ENCODE measurements at regions not wholly inside any gene's neighbourhood (a gene's known extent, or its start where the extent isn't known, plus 50 kb on each side); places are given as distances from the start of the nearest gene placed in this dataset.
"Not testable (repeated sequence)": the region's sequence is repeated elsewhere in the genome, so short reads cannot be mapped to it uniquely, and the experiment has no call there.

DNA sequence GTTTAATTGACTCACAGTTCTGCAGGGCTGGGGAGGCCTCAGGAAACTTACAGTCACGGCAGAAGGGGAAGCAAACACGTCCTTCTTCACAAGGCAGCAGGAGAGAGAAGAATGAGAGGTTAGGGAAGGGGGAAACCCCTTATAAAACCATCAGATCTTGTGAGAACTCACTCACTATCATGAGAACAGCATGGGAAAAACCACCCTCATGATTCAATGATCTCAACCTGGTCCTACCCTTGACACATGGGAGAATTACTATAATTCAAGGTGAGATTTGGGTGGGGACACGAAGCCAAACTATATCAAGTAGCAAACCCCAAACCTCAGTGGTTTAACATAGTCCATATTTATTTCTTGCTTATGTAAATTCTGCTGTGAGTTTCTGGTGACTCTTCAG, 252.0 kb upstream of the USP25 start:
- not testable (repeated sequence) for DNase-seq (ENCODE audit: low spot score)

DNA sequence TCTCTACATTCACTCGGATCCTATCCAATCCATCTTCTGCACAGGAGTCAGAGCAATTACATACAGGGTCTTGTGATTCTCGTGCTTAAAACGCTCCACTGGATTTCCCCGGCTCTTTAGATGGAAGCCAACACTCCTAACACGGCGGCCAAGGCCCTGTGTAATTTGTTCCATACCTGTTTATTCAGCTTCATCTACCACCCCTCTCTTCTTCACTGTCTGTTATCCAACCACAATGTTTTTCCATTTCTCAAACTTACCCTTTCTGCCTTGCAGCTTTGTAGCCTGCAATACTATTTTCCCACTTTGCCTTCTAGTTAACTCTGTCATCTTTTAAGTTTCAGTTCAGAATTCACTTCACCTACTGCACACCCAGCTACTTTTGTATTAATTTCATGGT, 249.6 kb upstream of the USP25 start:
- no peak for DNase-seq (ENCODE audit: low spot score)

DNA sequence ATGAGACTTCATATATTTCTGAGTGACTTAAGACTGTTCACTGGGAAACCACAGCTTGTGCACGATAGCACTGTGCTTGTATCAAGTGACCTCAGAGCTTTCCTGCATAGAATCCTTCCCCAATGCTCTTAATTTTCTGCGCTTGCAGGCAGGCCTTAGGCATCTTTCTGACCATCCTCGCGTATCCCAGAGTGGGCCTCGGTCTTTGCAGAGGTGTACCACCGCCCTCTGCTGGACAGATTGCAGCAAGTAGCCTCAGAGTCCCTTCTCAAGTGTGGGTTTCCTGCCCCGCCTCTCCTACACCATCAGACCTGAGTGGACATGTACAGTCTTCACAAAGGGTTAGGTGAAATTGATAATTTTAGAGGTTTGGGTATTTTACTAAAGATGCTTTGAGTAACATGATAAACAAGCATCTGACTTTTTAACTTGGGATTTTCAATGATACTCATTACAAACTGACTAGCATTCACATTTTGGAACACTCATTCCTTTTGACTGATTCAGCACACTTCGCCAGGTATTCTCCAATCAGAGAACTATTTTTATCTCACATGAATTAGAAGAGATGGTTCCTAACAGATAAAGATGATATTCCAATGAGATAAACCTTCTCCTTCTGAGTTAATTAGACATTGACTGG, 246.5 kb upstream of the USP25 start:
- peak; percentile 46 for DNase-seq (ENCODE audit: low spot score)

DNA sequence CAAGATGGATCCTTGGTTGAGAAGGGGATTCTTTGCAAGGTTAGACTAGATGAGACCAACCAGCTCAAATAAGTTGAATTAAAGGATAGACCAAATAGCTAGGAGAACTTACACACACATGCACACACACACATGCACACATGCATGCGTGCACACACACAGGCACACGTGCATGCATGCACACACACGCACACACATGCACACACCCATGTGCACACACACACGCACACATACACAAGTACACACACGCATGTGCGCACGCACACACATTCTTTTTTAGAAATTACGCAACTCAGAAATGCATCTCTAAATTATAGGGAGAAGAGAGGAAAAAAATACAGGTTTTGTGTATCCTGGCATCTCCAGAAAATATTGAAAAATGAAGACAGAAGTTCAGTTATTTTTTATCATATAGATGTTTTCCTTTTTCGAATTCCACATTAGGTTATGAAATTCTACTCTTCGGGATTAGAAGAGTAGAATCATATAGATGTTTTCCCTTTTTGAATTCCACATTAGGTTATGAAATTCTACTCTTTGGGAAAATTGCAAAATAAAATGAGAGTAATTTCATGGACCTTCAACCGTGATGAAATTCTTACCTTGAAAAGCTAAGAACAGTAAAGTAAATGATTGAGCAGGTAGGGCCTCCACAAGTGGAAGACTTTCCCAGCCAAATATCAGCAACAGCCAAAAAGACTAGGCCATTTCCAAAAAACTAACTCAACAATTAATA, 243.2 kb upstream of the USP25 start:
- no peak for DNase-seq (ENCODE audit: low spot score)

GRCh38 chr21:15487196-15487550, 242.6 kb upstream of the USP25 start:
- DNase-seq (ENCODE audit: low spot score): no peak

DNA sequence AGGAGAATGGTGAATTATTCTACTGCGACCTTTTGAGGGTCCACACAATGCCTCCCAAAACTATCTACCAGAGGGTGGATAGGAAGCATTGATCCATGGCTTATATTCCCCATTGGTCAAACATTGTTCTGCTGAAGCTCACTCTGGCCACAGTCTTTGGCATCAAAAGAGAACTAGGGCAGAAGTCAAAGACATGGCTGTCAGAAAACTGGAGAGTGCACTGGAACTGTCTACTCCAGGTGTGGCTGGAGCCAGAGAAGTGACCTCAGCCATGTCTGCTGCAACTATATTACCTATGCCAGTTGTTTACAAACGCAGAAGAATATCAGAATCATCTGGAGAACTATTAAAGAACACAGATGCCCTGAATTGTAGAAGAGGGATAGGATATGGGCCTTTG, 238.7 kb upstream of the USP25 start:
- DNase-seq (ENCODE audit: low spot score): no peak

DNA sequence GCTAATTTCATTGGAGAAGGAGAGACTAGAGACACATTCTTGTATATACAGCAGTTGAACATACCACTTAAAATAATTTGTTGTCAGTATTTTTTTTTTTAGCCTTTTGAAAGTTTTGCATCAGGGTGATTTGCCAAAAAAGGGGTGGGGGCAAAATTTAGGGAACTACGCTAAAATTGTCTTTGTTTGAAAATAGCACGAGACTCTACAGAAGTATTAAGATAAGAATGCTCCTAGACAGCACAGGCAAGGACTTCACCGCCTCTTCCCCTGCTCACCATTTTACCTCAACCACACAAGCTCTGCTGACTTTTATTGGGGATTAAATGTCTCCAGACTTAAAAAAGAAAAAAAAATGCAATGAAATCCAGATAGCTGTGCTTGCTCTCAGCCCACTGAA, 236.1 kb upstream of the USP25 start:
- no peak for DNase-seq (ENCODE audit: low spot score)

DNA sequence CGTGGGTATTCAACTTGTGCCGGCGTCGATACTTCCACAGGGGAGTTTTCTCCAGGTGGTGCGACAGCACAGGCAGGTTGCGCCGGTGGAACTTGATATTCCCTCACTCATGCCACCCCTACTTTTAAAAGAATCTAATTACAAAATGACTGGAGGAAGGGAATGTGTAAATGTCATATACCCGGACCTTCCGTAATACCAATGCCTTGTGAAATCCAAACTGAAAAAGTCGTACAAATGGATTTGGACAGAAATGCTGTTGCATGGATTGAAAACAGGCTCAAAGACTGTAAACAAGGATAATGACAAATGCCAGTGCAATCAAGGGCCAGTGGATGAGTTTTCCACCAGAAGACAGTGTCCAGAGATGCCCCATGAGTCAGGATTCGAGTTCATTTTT, 235.3 kb upstream of the USP25 start:
- no peak for DNase-seq (ENCODE audit: low spot score)

GRCh38 chr21:15495965-15496364, 233.8 kb upstream of the USP25 start:
- DNase-seq (ENCODE audit: low spot score): no peak

- DNase-seq (ENCODE audit: low spot score): no peak
Measured at GRCh38 chr21:15496911-15497310, 232.9 kb upstream of the USP25 start.

GRCh38 chr21:15498455-15498854, 231.3 kb upstream of the USP25 start:
- no peak for DNase-seq (ENCODE audit: low spot score)

DNA sequence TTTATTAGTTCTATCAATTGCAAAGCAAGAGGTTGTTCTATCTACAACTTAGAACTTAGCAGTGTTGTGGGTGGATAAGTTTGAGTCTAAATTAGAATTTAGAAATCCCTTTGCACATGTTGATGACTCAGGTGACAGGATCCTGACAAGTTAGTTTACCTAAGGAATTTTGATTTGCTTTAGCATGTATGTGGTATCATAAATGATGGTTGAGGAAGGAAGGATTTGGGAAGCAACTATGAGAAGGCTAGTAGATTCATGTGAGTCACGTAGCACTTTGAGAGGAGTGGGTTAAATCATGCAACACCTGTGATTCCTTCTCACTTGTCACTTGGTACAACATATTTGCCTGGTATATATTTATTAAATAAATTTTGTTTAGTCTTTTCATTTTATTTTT, 223.7 kb upstream of the USP25 start:
- no peak for DNase-seq (ENCODE audit: low spot score)

DNA sequence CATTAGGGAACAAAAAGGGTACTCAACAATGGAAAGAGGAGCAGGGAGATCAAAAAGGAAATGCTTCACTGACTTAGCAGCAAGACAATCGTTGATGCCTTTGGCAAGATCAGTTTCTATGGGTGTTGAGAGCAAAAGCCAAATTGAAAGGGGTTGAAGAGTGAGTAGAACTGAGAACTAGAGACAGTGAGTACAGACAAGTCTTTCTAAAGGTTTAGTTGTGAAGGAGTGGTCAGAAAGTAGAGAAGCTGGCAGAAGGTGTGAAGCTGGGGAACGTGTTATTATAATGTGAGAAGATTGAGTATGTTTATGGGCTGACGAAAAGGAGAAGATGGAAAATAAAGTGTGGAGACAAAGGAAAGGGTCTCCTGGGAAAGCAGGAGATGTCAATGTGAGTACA, 221.2 kb upstream of the USP25 start:
- DNase-seq (ENCODE audit: low spot score): no peak

DNA sequence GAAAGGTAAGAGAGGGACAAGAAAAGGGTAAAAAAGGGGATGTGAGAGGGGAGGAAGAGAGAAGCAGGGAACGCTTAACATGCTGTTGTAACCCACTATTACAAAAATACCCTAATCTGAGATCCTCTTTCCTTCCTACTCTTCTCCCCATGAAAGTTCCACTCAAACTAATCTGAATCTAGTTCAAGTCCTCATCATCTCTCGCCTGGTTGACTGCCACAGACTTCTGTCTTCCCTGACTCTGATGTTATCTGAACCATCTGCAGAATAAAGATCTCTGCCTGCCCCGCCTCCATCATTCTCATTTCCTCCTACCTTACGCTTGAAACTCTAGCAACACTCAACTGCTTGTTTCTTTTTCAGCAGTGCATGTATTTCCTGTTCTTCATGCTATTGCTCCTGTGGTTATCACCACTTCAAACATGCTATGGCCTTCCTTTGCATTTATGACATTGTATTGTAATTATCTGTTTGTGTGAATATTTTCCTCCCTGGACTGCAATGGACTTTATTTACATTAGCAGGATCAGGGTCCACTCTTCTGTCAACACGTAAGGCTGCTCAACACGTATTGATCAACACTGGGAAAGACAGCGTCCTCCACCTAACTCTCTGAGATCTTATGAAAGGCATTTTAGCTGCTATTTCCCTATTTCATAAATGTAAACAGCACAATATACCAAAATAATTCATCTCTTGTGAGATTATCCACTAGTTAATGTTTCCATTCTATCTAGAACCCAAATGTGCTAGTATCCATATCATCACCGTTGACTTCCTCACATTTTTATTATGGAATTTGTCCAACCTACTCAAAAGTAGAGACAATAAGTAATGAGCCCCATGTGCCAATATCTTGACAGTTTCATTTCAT, 215.5 kb upstream of the USP25 start:
- peak; percentile 39 for DNase-seq (ENCODE audit: low spot score)

GRCh38 chr21:15515908-15516307, 213.9 kb upstream of the USP25 start:
- no peak for DNase-seq (ENCODE audit: low spot score)

- DNase-seq (ENCODE audit: low spot score): no peak
Measured at GRCh38 chr21:15517394-15517793, 212.4 kb upstream of the USP25 start.

GRCh38 chr21:15520811-15521643, 208.8 kb upstream of the USP25 start:
- DNase-seq (ENCODE audit: low spot score): no peak

- DNase-seq (ENCODE audit: low spot score): no peak
Measured at GRCh38 chr21:15521644-15522001, 208.2 kb upstream of the USP25 start.

DNA sequence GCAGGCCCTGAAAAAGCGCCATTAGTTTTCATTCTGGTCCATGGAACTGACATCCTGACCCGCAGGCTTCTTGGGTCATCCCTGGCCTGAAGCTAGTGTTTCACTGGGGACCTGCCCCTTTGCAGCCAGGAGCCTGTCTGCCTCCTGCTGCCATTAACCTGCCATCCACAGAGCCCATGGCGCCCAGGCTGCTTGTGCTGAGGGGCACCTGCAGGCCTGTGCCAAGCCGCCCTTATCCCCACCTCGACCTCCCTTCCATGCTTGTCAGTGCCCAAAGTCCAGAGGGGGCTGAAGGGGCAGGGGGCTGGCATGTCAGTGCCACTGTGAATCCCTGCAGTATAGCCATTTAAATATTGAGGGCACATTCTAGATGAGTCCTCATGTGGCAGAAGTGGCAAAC, 207.6 kb upstream of the USP25 start:
- no peak for DNase-seq (ENCODE audit: low spot score)

- no peak for DNase-seq (ENCODE audit: low spot score)
Measured at GRCh38 chr21:15524855-15525254, 204.9 kb upstream of the USP25 start.

DNA sequence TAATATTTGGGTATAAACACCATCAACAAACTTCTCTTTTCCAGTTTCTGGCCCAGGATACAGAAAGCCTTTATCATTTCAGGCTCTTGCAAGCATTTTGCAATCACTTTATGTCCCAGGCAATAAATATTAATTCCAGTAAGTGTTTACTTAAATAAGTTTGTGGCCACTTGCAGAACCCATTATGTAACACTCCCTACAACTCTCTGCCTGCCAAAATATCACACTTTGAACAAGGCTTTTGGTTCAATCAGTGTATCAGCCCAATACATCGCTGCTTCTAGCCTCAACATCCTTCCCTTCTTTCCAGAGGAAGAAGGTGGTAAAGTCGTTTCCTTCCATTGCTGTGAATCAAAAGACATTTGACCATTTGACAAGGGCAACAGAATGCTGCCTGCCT, 203.0 kb upstream of the USP25 start:
- DNase-seq (ENCODE audit: low spot score): no peak

- no peak for DNase-seq (ENCODE audit: low spot score)
Measured at GRCh38 chr21:15528346-15528745, 201.4 kb upstream of the USP25 start.
